MM.1S (cell line): ENCODE measurements at regions not wholly inside any gene's neighbourhood (a gene's known extent, or its start where the extent isn't known, plus 50 kb on each side); places are given as distances from the start of the nearest gene placed in this dataset.

ENCODE experiments used
- DNase-seq: peaks from one replicate; pipeline ENCODE4 v3.0.0-alpha.2; 2015
- H2AFZ ChIP-seq: fragments of 300-600 bp; sonication (generic); 2 replicates; pipeline ENCODE4 v1.6.0; 2016; ENCODE audit warnings: antibody characterized with exemption, low read length
- H3F3A ChIP-seq: fragments of 300-600 bp; sonication (generic); 2 replicates; pipeline ENCODE4 v1.6.1; 2016; ENCODE audit warnings: mild to moderate bottlenecking, antibody characterized with exemption, low read length, moderate library complexity, mixed read lengths; ENCODE audit not compliant: insufficient read depth
- H3K27ac ChIP-seq: fragments of 300-600 bp; sonication (generic); 2 replicates; pipeline ENCODE4 v1.5.1; 2016; ENCODE audit warnings: mild to moderate bottlenecking, low read length
- H3K27me3 ChIP-seq: fragments of 300-600 bp; sonication (generic); replicated peaks from 2 replicates; pipeline ENCODE4 v1.6.0; 2016; ENCODE audit warnings: low read length; ENCODE audit not compliant: insufficient read depth
- H3K36me3 ChIP-seq: fragments of 300-600 bp; sonication (generic); replicated peaks from 2 replicates; pipeline ENCODE4 v1.6.1; 2016; ENCODE audit warnings: mild to moderate bottlenecking, low read length, mixed read lengths; ENCODE audit not compliant: insufficient read depth
- H3K4me1 ChIP-seq: fragments of 300-600 bp; sonication (generic); 2 replicates; pipeline ENCODE4 v1.6.1; 2016; ENCODE audit warnings: low read length, mixed read lengths
- H3K4me2 ChIP-seq: fragments of 300-600 bp; sonication (generic); 2 replicates; pipeline ENCODE4 v1.6.0; 2016; ENCODE audit warnings: low read depth, low read length
- H3K4me3 ChIP-seq: fragments of 300-600 bp; sonication (generic); 2 replicates; pipeline ENCODE4 v1.5.1; 2016; ENCODE audit warnings: low read length, mixed read lengths
- H3K79me2 ChIP-seq: fragments of 300-600 bp; sonication (generic); 2 replicates; pipeline ENCODE4 v1.6.1; 2016; ENCODE audit warnings: mixed run types, low read length, mixed read lengths
- H3K9ac ChIP-seq: fragments of 300-600 bp; sonication (generic); 2 replicates; pipeline ENCODE4 v1.6.1; 2016; ENCODE audit warnings: low read length, mixed read lengths
- H3K9me2 ChIP-seq: fragments of 300-600 bp; sonication (generic); replicated peaks from 2 replicates; pipeline ENCODE4 v1.6.1; 2016; ENCODE audit warnings: mild to moderate bottlenecking, low read length, mixed read lengths; ENCODE audit not compliant: insufficient read depth
- H3K9me3 ChIP-seq: fragments of 300-600 bp; sonication (generic); replicated peaks from 2 replicates; pipeline ENCODE4 v1.6.1; 2016; ENCODE audit warnings: mild to moderate bottlenecking, low read length, mixed read lengths; ENCODE audit not compliant: insufficient read depth
- H4K20me1 ChIP-seq: fragments of 300-600 bp; sonication (generic); 2 replicates; pipeline ENCODE4 v1.6.1; 2016; ENCODE audit warnings: mild to moderate bottlenecking, low read length, moderate library complexity, mixed read lengths; ENCODE audit not compliant: insufficient read depth
- EZH2 ChIP-seq: fragments of 300-600 bp; sonication (generic); optimal IDR thresholded peaks from 2 replicates; pipeline ENCODE3; 2017; ENCODE audit warnings: low read depth, mild to moderate bottlenecking, antibody characterized with exemption, low read length, mixed read lengths
- EZH2phosphoT487 ChIP-seq: fragments of 300-600 bp; sonication (generic); IDR thresholded peaks from 2 replicates; pipeline ENCODE4 v1.6.1; 2018; ENCODE audit warnings: antibody characterized with exemption, low read length
- TF ChIP-seq, protein P1 (sequence below): fragments of 300-600 bp; sonication (generic); IDR thresholded peaks from 2 replicates; pipeline ENCODE4 v1.5.1; 2016; ENCODE audit warnings: antibody characterized with exemption, low read length, mixed read lengths

DNA sequence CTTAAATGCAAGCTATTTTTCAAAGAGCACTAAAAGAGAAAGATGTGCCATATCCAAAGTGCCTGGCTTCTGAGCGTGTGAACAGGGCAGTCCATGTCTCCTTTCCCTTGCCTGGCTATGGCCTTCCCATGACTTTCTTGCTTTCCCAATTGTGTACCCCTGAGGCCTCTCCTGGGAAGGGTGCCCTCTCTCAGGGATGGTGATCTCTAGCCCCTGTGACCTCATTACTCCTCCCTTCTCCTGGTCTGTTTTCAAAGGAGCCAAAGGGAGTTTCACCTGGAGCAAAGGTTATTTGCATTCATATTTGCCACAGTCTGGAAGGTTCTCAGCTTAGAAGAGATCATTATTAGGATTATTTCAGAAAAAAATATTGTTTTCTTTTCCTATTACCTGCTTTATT lies 429.4 kb upstream of the TMTC1 start:
- Histone ChIP-seq H3K4me3 (no peak overlapping the region), H3F3A (no peaks in the 10 kb centered on the region), H3K79me2 (no peaks in the 10 kb centered on the region), H3K4me1 (no peaks in the 10 kb centered on the region), H3K4me2 (no peak overlapping the region), H3K27me3 (no peaks in the 10 kb centered on the region), H3K9me2 (no peaks in the 10 kb centered on the region), H2AFZ (no peak overlapping the region), H3K9me3 (no peaks in the 10 kb centered on the region), H3K36me3 (no peaks in the 10 kb centered on the region), H3K27ac (no peak overlapping the region), H4K20me1 (no peaks in the 10 kb centered on the region), H3K9ac (no peak overlapping the region)
- no peak for DNase-seq
- TF ChIP-seq EZH2phosphoT487 (no peak), EZH2 (no peak)
- TF ChIP-seq, protein P1, sequence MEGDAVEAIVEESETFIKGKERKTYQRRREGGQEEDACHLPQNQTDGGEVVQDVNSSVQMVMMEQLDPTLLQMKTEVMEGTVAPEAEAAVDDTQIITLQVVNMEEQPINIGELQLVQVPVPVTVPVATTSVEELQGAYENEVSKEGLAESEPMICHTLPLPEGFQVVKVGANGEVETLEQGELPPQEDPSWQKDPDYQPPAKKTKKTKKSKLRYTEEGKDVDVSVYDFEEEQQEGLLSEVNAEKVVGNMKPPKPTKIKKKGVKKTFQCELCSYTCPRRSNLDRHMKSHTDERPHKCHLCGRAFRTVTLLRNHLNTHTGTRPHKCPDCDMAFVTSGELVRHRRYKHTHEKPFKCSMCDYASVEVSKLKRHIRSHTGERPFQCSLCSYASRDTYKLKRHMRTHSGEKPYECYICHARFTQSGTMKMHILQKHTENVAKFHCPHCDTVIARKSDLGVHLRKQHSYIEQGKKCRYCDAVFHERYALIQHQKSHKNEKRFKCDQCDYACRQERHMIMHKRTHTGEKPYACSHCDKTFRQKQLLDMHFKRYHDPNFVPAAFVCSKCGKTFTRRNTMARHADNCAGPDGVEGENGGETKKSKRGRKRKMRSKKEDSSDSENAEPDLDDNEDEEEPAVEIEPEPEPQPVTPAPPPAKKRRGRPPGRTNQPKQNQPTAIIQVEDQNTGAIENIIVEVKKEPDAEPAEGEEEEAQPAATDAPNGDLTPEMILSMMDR, result no peak

DNA sequence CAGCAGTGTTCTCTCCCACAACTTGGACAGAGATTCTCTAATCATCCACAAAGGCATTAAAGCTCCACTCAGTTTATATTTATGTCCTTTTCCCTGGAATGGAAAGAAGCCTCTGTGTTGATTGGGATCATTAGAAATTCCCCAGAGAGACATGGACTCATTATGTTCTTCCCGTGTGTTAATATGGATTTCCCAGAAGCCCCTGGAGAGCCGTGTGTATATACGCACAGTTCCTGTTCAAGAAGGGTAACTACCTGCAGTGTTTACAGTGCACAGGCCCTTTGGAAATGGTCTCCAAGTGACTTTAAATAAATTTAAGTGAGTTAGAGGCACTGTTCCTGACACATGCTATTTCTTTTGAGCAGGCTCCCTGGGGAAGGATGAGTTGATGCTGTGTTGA lies 428.0 kb upstream of the TMTC1 start:
- no peaks in the 10 kb centered on the region for H3K9me3 ChIP-seq
- no peaks in the 10 kb centered on the region for H3K27me3 ChIP-seq
- H3K4me3 ChIP-seq, result no peak overlapping the region
- no peak for TF ChIP-seq EZH2
- no peak for TF ChIP-seq EZH2phosphoT487
- TF ChIP-seq, protein P1, result no peak
- H3K4me2 ChIP-seq, result no peak overlapping the region
- no peaks in the 10 kb centered on the region for H3F3A ChIP-seq
- H3K4me1 ChIP-seq, result no peaks in the 10 kb centered on the region
- no peaks in the 10 kb centered on the region for H3K36me3 ChIP-seq
- no peaks in the 10 kb centered on the region for H4K20me1 ChIP-seq
- no peak overlapping the region for H2AFZ ChIP-seq
- no peaks in the 10 kb centered on the region for H3K9me2 ChIP-seq
- H3K79me2 ChIP-seq, result no peaks in the 10 kb centered on the region
- no peak overlapping the region for H3K9ac ChIP-seq
- no peak for DNase-seq
- no peak overlapping the region for H3K27ac ChIP-seq

DNA sequence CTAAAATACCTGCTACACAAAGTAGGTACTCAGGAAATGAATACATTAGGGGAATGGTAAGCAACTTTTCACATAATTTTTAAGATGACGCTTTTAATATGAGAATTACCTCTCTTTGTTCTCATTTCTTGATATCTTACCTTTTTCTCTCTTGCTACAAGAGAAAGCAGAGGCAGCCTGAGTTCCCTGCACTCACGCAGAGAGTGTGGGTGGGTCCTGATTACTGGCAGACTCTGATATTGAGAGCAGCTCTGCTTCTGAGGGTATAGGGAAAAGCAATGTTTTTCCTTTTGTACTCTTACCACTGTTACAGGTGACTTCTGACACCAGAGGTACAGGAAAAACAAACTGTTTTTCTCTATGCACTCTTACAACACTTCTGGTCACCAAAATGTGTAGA lies 420.2 kb upstream of the TMTC1 start:
- Histone ChIP-seq H3K4me1 (no peaks in the 10 kb centered on the region), H3K4me3 (no peak overlapping the region), H3F3A (no peaks in the 10 kb centered on the region), H3K4me2 (no peak overlapping the region), H3K9ac (no peak overlapping the region), H3K79me2 (no peaks in the 10 kb centered on the region), H3K9me3 (no peaks in the 10 kb centered on the region), H3K36me3 (no peaks in the 10 kb centered on the region), H3K9me2 (no peaks in the 10 kb centered on the region), H3K27ac (no peak overlapping the region), H3K27me3 (no peaks in the 10 kb centered on the region), H2AFZ (no peak overlapping the region), H4K20me1 (no peaks in the 10 kb centered on the region)
- DNase-seq, result no peak
- TF ChIP-seq, protein P1, result no peak
- TF ChIP-seq EZH2phosphoT487, result no peak
- no peak for TF ChIP-seq EZH2
